GM20431 (cell line): ENCODE measurements at regions not wholly inside any gene's neighbourhood (a gene's known extent, or its start where the extent isn't known, plus 50 kb on each side); places are given as distances from the start of the nearest gene placed in this dataset.
"Not testable (repeated sequence)": the region's sequence is repeated elsewhere in the genome, so short reads cannot be mapped to it uniquely, and the experiment has no call there.

Experiments
- in situ Hi-C: fragments of 300-500 bp; cut with MseI, MboI; formaldehyde crosslinking; loops from one replicate; pipeline ENCODE4 v1.15.0; 2020; ENCODE audit warnings: low sequenced_read_pairs; ENCODE audit not compliant: unreplicated experiment

DNA sequence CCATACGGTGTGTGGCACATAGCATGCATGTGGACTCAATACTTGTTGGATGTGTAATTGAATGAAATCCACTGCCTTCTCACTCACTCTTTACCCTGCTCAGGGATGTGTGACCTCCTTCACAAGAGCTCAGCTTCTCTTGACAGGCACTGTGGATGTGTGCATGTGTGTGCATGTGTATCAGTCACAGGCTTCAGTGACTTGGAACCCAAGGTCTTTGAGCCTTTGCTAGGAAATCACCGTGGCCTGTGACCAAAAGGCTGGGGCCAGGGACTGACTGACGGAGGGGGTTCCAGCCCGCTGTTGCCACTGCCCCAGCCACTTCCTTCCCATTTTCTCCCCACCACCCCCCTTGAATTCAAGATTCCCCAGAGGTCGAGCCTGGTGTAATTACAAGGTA is 144.4 kb upstream of the POU3F1 start:
- in situ Hi-C loops, result no loop called here

DNA sequence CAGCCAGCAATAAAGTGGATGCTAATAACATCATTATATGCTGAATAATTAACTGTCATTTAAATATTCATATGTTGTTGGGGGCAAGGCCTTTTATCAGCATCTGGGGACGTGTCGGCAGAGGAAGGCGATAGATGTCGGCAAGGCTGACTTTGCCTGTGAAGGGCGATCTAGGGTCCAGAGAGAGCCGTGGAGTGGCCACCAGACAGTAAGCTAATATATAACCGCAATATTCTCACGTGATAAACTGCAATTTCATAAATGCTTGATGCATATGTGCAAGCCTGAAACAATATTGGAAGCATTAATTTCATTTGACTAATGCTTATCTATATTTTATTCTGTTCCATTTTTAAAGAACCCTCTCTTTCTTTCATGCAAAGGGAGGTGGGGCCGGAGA is 141.0 kb upstream of the POU3F1 start:
- in situ Hi-C loops, result no loop called here

GRCh38 chr1:38186566-38186965 is 140.0 kb upstream of the POU3F1 start:
- in situ Hi-C loops, result no loop called here

DNA sequence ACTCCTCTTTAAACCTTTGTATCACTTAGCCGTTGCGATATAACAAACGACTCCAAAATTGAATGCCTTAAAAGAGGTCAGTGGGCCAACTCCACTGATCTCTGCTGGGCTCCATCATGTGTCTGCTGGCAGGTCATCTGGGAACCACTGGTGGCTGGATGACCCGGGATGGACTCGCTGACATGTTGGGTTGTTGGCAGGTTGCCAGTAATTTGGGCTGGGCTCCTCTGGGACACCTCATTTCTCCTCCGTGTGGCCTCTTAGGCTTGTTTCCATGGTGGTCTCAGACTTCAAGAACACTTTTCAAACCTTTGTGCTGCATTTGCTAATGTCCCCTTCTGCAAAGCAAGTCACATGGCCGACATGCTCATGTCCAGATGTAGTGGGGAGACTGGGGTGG is 139.3 kb upstream of the POU3F1 start:
- in situ Hi-C loops, result no loop called here

- in situ Hi-C loops, result no loop called here
Measured at GRCh38 chr1:38183747-38184146, 137.2 kb upstream of the POU3F1 start.

- in situ Hi-C loops, result no loop called here
Measured at GRCh38 chr1:38183096-38183495, 136.5 kb upstream of the POU3F1 start.

DNA sequence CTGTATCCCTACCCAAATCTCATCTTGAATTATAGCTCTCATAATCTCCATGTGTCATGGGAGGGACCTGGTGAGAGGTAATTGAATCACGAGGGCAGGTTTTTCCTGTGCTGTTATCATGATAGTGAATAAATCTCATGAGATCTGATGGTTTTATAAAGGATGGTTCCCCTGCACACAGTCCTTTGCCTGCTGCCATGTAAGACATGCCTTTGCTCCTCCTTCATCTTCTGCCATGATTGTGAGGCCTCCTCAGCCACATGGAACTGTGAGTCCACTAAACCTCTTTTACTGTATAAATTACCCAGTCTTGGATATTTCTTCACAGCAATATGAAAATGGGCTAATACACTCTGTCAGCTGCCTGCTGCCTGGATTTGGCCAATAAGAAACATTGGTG is 133.8 kb upstream of the POU3F1 start:
- in situ Hi-C loops, result not testable (repeated sequence)

- in situ Hi-C loops, result no loop called here
Measured at GRCh38 chr1:38179483-38179882, 132.9 kb upstream of the POU3F1 start.

- in situ Hi-C loops, result no loop called here
Measured at GRCh38 chr1:38178216-38178615, 131.6 kb upstream of the POU3F1 start.

GRCh38 chr1:38175121-38175520 is 128.5 kb upstream of the POU3F1 start:
- in situ Hi-C loops, result no loop called here

GRCh38 chr1:38173848-38174247 is 127.3 kb upstream of the POU3F1 start:
- in situ Hi-C loops, result no loop called here

- in situ Hi-C loops, result no loop called here
Measured at GRCh38 chr1:38173157-38173831, 126.7 kb upstream of the POU3F1 start.

DNA sequence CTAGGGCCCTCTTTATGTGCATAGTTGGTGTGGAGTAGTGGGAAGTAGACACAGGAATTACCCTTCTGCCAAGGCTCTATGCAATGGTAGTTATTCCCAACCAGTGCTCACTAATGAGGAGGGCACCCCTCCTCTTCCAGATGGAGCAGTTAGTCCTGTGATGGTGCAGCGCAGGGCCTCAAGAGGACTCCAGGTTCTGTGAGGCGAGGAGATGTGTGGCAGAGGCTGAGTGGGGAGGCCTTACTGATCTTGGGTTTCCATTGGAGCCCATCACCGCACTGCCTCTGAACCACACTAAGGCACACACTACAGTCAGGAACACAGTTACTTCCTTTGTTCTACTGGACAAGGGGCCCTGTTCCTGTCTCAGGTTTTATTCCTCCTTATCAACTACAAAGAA is 122.5 kb upstream of the POU3F1 start:
- in situ Hi-C loops, result no loop called here

DNA sequence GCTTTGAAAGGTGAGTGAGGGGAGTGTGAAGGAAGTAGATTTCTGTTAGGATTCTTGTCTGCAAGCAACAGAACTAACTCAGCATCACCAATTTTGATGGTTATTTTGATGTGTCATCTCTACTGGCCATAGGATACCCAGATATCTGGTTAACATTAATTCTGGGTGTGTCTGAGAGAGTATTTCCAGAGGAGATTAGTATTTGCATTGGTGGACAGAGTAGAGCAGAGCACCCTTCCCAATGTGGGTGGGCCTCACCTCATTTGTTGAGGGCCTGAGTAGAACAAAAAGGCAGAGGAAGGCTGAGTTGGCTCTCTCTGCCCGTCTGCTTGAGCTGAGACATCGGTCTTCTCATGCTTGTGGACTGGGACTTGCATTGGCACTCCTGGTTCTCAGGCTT is 121.8 kb upstream of the POU3F1 start:
- in situ Hi-C loops, result no loop called here

GRCh38 chr1:38166461-38166860 is 119.9 kb upstream of the POU3F1 start:
- in situ Hi-C loops, result no loop called here

- in situ Hi-C loops, result no loop called here
Measured at GRCh38 chr1:38153778-38154470, 107.3 kb upstream of the POU3F1 start.

- in situ Hi-C loops, result no loop called here
Measured at GRCh38 chr1:38153066-38153777, 106.6 kb upstream of the POU3F1 start.

- in situ Hi-C loops, result no loop called here
Measured at GRCh38 chr1:38152351-38153065, 105.9 kb upstream of the POU3F1 start.

- in situ Hi-C loops, result no loop called here
Measured at GRCh38 chr1:38151399-38151798, 104.8 kb upstream of the POU3F1 start.

DNA sequence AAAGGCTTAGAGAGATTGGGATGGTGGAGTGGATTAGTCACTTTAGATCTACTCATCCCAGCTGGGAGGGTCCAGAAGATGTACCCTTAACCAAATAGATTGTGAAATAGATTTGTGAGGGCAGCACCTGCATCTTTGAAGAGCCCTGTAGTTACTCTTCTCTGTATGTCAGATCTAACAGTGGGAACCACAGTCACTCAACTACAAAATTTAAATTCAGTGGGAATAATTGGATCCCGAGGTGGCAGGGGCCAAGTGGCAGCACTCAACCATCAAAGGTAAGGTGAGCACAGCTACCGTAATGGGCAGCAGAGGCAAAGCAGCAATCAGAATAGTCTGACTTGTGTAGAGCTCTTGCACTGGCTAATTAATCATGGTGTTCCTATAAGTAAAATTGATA is 99.5 kb upstream of the POU3F1 start:
- in situ Hi-C loops, result not testable (repeated sequence)

GRCh38 chr1:38142606-38143005 is 96.0 kb upstream of the POU3F1 start:
- in situ Hi-C loops, result no loop called here
